ENCODE measurements at regions not wholly inside any gene's neighbourhood (a gene's known extent, or its start where the extent isn't known, plus 50 kb on each side); places are given as distances from the start of the nearest gene placed in this dataset.

DNA sequence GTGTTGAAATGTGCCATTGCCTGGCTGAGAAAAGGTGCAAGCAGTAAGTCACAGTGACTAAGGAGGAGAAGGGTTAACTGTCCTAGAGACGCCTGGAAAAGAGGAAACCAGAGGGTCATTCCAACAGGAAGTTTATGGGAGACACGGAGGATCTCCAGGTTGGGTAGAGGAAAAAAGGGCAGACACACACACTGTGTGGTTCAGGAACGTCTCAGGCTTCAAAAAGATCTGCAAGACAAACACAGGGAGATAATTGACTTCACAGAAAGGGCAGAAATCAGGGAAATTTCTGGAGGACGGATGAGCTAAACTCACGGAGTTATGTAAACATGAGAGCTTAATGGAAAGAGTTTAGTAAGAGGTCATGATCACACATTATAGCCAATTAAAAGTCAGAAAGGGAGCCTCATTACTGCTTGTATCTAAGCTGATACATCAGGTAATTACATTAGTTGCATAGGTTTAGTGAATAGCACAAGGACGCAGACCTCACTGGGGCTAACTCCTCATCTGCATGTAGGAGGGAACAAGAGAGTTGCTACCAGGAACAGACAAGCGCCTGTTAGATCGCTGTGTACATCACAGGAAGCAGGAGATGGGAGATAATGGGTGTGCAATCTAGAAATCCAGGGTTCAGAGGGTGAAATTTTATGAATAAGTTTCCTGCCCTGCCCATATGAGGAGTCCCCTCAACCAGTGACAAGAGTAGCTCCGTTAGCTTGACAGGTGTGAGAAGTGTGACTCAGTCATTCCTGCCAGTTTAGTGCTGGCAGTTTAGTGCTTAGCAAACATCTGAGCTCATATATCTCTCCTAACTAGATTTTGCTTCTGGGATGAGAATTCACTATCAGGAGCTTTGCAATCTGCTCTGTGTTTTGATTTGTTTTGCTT, 96.6 kb upstream of the TNR start:
- H4K91ac ChIP-seq (replicated peaks; ENCODE audit: insufficient read length, low read length) = peak overlapping the region; percentile 71
- H3K23me2 ChIP-seq (ENCODE audit: low read depth, low read length) = no peaks in the 10 kb centered on the region
- no peaks in the 10 kb centered on the region for H3K9me3 ChIP-seq (ENCODE audit: insufficient read depth in 2 of 2, low read depth in 1 of 2, low read length in 1 of 2)
- peaks cover 0 to 10% (median 2%) of the 10 kb centered on the region in 4 experiments; a peak in 3 of 7 replicates for H3K4me1 ChIP-seq (replicated peaks in 1 of 4; ENCODE audit: control insufficient read depth in 3 of 4, insufficient read depth in 4 of 4, low read length in 3 of 4)
- ChIA-PET POLR2A (ENCODE audit: partially characterized antibody) (interaction anchor here (1.5 kb wide), 1 partner anchor 13 kb away, joined by 5 read pairs; no protein-coding TSS in a partner anchor), CTCF (ENCODE audit: partially characterized antibody) (interaction anchor here (1.0 to 1.6 kb wide), 5 partner anchors 11 to 96 kb away, joined by 3 to 7 read pairs (median 4); partner anchors contain the start of gene TNR)
- 78% methylated on average over 9 of the region's 9 CpGs; no CpG with 5 or more reads in 1 of the 2 experiments for WGBS, 2 experiments (ENCODE audit: extremely low coverage in 1 of 2, insufficient coverage in 1 of 2, insufficient read length in 1 of 2, insufficient replicate concordance in 2 of 2, low coverage in 1 of 2, low lambda C conversion rate in 2 of 2, missing lambda C conversion rate in 1 of 2)
- FAIRE-seq (no peak), DNase-seq (ENCODE audit: low read depth in 1 of 2, low spot score in 2 of 2) (no peak)
- no peak overlapping the region for H4K8ac ChIP-seq (ENCODE audit: extremely low read depth, insufficient read depth, low read length)
- H2BK120ac ChIP-seq (replicated peaks; ENCODE audit: low read depth, low read length) = no peak overlapping the region
- no peak overlapping the region for H2BK15ac ChIP-seq (ENCODE audit: low read length)
- no peak overlapping the region for H3K23ac ChIP-seq (ENCODE audit: insufficient read length)
- H3K4me3 ChIP-seq (ENCODE audit: extremely low read depth in 1 of 4, insufficient read depth in 2 of 4, low read depth in 3 of 4, low read length in 4 of 4) = no peak overlapping the region
- H3K27ac ChIP-seq (ENCODE audit: low read depth, low read length) = no peak overlapping the region
- H2AFZ ChIP-seq (ENCODE audit: low read length) = peak overlapping the region; percentile 91; the same call in 1 of the 2 replicates
- H2BK20ac ChIP-seq (ENCODE audit: low read length) = no peak overlapping the region
- H3K14ac ChIP-seq (ENCODE audit: insufficient read length) = no peak overlapping the region
- no peaks in the 10 kb centered on the region for H3K79me1 ChIP-seq (ENCODE audit: low read depth, low read length)
- no peaks in the 10 kb centered on the region for H4K20me1 ChIP-seq (replicated peaks in 1 of 2; ENCODE audit: control insufficient read depth in 1 of 2, insufficient read depth in 2 of 2, low read length in 2 of 2)
- peak overlapping the region; percentile 57; the same call in 1 of the 2 replicates for H3K18ac ChIP-seq (ENCODE audit: extremely low read depth, low read length)
- no peak overlapping the region for H3K56ac ChIP-seq (replicated peaks; ENCODE audit: insufficient read length, low read depth, low read length)
- H3K36me3 ChIP-seq (ENCODE audit: control insufficient read depth in 2 of 4, insufficient read depth in 4 of 4, low read length in 3 of 4) = no peaks in the 10 kb centered on the region
- H3K27me3 ChIP-seq (replicated peaks in 1 of 4; ENCODE audit: control insufficient read depth in 3 of 4, extremely low read depth in 1 of 4, insufficient read depth in 3 of 4, low read length in 3 of 4) = no peaks in the 10 kb centered on the region; a peak in 1 of 7 replicates
- no peak overlapping the region for H3K9ac ChIP-seq (replicated peaks in 1 of 4; ENCODE audit: extremely low read depth in 1 of 4, low read depth in 3 of 4, low read length in 3 of 4)
- H2BK12ac ChIP-seq (ENCODE audit: low read depth, low read length) = no peak overlapping the region
- no peak overlapping the region for H2BK5ac ChIP-seq (ENCODE audit: low read depth, low read length)
- no peak overlapping the region for H4K5ac ChIP-seq (ENCODE audit: insufficient read length, low read depth, low read length)
- no peak overlapping the region for H3K4ac ChIP-seq (replicated peaks; ENCODE audit: insufficient read length, low read depth, low read length)
- no peaks in the 10 kb centered on the region for H3K79me2 ChIP-seq (ENCODE audit: control insufficient read depth in 1 of 2, insufficient read depth in 2 of 2, low read length in 2 of 2)
- H2AK5ac ChIP-seq (ENCODE audit: low read depth, low read length) = no peak overlapping the region
- H3K4me2 ChIP-seq (ENCODE audit: insufficient read depth in 1 of 2, low read depth in 2 of 2, low read length in 2 of 2) = no peak overlapping the region
- no peak for TF ChIP-seq POLR2A (IDR thresholded peaks at IDR 0.05; ENCODE audit: control extremely low read depth in 1 of 2, low read depth in 2 of 2, low read length in 2 of 2)
